ENCODE measurements at regions not wholly inside any gene's neighbourhood (a gene's known extent, or its start where the extent isn't known, plus 50 kb on each side); places are given as distances from the start of the nearest gene placed in this dataset.
"Not testable (repeated sequence)": the region's sequence is repeated elsewhere in the genome, so short reads cannot be mapped to it uniquely, and the experiment has no call there.

DNA sequence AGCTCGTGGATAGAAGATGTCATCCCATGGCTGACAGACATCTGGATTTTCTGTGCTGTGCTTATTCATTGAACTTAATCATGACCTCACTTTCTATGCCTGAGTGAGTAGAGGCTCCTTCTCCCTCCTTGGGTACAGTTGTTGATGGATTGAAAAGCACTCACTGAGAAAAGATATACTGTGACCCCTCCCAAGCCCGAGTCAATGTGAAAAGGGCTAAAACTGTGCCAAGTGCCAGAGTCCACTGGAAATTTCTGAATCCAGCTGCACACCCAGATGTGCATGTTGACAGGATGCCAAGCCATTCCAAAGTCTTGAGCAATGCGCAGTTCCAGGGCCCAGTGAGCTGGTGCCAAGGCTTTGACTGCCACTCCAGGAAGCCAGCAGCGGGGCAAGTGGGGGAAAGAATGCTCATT lies 473.0 kb downstream of the NTRK2 start:
- no peak for FAIRE-seq

DNA sequence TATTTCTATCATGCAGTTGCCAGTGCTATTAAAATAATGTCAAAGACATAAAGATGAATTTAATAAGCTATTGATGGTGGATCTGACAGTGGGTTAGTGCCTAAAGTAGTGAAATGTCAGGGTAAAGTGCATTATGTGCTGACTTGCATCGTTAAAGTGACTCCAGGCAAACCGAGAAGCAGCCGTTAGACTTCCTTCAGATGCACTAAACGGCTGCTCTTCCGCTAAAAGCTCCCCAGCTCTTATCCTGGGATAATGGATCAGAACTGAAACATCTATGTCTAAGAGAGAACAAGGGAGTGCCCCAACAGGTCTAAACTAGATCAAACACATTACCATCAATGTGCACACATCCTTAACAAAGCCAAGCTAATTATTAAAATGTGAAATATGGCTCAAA lies 468.2 kb downstream of the NTRK2 start:
- FAIRE-seq: no peak

DNA sequence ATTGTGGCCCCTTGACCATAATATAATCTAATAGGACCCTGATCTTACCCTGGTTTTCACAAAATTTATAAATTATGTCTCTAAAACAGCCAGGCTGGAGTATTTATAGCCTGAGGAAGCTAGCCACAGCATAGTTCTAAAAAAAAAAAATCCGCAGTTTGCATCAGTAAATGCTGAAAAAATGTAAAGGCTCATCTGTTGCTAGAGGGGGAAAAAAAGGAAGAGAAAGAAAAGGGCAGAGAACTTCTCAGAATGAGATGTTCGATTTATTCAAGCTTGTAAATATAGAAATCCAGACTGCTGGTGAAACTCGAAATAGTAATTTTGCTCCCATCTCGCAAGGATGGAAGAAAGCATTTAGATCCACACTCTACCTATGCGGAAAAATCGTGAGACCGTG lies 467.5 kb downstream of the NTRK2 start:
- no peak for FAIRE-seq

DNA sequence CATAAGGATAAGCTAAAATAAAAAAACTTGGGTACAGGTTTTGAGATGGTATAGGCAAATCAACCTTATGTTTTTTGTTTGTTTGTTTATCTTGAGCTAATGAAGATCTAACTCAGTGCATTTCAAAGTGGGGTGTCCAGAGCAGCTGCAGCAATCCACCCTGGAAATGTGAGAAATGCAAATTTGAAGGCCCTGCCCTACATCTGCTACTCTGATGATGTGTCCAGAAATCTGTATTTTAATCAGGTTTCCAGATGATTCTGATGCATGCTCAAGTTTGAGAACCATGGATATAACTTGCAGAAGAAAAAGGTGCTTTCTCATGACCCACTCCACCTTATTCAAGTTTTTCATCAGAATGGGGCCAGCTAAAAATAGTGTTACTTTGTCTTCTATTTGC lies 467.0 kb downstream of the NTRK2 start:
- FAIRE-seq: no peak

DNA sequence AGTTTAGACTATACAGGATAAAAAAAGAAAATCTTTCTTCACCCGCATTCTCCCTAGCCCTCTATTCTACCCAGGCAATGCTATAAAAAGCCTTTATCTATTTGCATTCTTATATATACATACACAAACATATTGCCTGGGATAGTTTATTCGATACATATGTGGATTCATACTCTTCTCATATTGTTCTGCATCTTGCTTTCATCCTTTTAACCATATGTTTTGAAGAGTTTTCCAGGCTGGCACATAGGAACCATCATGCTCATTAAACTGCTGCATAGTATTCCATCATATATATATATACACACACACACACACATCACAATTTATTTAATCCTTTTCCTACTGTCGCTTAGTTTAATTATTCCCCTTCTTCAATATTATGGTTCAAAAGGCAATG lies 461.2 kb downstream of the NTRK2 start:
- no peak for FAIRE-seq

DNA sequence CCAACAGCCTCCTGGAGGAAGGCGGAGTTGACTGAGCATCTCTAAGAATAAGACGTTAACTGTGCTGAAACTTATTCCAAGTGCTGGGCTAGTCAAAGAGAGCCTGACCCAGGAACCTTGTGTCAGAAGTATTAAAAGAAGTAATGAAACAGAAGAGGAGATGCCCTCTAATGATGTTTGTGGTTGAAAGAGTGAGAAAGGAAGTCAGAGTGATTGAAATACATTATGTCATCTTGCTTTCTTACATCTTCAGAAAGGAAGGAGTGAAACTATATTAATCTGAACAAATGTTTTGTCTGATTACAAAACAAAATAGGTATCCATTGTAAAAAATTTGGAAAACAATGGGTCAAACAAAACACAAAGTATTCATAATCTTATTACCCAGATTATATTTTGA lies 460.7 kb downstream of the NTRK2 start:
- FAIRE-seq: no peak

DNA sequence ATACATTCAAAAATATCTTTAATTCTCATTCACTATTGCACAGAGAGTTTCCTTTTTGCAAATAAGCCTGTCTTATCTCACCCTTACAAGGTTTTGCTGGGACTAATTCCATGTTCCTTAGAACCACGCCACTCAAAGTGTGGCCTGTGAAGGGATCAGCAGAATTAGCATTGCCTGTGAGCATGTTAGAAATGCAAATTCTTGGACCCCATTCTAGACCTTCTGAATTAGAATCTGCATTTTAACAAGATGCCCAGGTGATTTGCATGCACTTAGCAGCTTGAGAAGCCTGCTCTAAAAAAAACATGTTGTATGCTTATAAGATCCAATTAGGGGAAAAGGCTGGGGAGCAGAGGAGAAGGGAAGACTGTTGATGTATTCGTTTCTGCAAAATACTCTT lies 460.0 kb downstream of the NTRK2 start:
- no peak for FAIRE-seq

DNA sequence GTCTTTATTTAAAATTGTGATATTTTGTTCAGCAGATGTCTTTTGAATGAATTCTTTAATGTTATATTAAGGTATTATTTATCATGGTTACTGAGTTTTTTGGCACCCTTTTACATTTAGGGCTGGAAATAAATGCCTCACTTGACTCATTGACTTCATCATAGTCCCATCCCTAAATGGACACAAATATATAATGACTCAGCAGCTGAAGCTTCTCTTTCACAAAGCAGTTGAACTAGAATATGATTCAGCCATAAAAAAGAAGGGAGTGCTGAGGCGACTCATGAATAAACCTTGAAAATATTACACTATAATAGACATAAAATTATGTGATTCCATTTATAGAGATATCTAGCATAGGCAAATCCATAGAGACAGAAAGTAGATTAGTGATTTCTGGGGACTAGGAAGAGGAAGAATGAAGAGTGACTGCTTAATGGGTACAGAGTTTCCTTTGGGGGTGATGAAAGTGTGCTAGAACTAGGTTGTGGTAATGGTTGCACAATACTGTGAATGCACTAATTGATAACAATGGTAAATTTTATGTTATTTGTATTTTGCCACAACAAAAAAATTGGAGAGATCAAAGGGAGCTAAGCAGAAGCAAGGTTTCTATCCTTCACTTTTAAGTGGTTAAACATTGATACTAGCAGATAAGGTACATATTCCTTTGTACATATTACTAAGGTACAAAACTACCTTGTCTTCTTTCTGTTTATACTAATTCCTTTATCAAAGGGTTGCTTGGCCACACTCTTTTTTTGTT lies 449.6 kb downstream of the NTRK2 start:
- no peak for FAIRE-seq

DNA sequence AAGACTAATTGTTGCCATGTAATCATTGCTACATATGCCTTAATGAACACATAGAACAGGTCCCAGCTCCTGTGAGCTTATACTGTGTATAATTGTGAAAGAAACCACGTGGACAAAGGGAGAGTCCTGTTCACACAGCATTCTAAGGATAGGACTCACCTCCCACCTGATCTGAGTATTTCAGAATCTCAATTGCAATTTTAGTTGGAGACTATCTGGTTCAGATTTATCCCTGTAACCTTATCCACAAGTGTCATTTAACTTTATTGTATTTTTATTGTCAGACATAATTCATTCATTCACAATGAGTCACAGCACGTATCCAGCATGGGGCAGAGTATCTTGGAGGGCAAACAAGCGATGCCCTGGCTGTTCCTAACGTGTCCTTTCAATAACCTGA lies 448.3 kb downstream of the NTRK2 start:
- FAIRE-seq: no peak

DNA sequence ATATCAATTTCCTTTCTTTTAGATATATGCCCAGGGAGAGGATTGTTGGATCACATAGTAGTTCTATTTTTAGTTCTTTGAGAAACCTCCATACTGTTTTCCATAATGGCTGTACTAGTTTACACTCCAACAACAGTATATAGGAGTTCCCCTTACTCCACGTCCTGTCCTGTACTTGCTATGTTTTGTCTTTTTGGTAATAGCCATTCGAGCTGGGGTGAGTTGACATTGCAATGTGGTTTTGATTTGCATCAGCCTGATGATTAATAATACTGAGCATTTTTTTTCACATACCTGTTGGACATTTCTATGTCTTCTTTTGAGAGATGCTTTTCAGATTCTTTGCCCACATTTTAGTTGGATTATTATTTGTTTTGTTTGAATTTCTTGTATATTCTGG lies 445.9 kb downstream of the NTRK2 start:
- no peak for FAIRE-seq

DNA sequence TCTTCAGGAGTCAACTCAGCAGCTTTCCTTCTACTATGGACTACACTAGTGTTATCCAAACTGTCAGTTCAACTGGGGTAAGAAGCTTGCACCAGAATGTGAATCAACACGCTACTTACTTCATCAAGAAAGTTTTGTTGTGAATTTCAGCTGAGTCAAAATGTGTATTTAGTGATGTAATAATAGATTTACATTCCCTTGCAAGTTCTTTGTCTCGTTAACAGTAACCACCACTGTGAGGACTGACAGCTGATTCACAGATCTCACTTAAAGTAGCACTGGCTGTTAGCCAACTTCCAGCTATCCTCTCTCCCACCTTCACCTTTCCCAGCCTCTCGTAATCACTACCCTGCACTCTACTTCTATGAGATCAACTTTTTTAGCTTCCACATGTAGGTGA lies 445.3 kb downstream of the NTRK2 start:
- no peak for FAIRE-seq

DNA sequence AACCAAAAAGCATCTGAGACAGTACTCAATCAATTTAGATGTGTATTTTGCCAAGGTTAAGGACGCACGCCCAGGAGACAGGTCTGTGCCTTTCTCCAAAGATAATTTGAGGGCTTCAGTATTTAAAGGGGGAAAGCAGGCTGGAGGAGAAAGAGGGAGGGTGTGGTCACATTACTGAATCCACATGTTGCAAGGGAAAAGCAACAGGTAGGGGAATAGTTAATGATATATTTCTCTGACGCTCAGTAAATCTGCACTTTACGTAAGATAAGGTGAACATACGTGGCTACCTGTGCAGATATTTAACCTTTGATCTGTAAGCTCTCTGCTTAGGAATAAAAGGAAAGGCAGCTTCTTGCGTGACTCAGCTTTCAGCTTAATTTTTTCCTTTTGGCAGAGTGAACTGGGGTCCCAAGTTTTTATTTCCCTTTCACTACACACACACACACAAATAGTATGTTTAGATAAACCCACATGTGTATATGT lies 443.4 kb downstream of the NTRK2 start:
- no peak for FAIRE-seq

DNA sequence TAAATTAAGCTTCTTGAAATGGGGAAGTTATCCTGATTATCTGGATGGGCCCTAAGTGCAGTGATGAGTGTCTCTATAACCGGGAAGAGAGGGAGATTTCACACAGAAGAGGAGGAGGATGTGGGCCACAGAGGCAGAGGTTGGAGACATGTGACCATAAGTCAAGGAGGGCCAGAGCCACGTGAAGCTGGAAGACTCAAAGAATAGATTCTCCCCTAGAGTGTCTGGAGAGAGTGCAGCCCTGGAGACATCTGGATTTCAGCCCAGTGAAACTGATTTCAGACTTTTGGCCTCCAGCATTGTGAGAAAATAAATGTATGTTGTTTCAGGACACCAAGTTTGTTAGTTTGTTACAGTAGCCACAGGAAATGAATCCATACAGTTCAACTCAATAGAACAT lies 442.9 kb downstream of the NTRK2 start:
- FAIRE-seq: no peak

DNA sequence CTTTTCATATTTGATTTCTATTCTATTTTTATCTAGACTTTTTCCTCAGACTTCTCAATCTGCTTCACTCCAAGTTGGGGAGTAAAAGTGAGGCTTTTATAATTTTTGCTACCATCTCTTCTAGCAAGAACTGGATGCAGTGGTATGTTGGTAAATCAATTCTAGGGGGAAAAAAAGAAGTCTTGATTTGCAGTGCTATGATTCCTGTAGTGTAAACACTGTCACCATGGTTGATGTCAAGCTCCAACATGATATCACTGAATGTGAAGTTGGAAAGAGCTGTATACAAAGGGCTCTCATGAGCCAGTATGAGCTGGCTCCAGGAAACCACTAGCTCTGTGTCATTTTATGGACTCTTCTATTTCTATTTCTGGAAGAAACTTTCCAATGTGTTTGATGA lies 439.2 kb downstream of the NTRK2 start:
- no peak for FAIRE-seq

DNA sequence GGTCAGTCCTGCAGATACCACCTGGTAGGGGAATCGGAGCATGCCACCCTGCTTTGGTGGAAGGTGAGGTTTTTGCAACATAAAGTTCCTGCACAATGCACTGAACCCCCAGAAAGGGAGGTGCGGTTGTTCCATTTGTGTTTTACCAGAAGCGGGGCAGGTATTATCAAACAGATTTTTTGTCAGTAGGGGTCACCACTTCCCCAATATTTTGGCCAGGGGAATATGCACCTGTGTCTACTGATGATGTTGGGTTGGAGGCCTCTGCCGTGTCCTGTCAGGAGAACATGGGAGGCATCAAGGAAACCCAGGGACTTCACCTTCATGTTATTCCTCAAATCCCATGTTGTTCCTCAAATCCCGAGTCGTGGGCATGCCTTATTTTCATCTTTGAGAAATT lies 438.7 kb downstream of the NTRK2 start:
- no peak for FAIRE-seq

DNA sequence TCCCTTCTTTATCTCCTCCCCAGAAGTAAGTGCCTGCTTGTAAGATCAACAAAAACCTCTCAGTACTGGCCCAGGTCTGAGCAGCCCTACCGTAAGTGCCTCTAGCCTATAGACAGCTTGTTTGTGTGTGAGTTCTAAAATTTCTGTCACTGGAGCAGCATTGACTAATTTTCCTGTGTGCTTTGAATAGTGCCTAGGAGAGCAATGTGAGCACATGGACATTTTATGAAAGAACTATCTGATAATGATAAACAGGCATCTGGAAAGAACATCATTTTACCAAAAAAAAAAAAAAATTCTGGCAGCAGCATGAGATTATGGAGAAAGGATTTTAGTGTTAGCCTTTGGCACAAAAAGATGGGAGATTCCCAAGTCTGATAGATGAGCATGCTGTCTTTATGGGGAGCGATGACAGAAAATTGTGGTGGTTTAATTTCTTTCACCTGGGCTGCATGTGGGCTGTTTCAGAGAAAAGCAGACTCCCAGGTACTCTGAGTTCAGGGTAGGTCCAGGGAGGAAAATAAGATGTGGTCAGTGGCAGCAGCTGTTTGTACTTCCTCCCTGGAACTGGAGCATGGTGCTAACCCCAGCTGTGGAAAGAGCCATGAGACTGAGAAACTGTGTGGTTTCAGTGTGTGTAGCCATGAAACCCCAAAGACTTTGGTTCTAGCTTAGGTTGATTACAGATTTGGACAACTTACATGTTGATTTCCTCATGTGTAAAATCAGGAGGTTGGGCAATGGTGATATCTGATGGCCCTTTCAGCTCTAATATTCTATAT lies 419.9 kb downstream of the NTRK2 start:
- FAIRE-seq: no peak

DNA sequence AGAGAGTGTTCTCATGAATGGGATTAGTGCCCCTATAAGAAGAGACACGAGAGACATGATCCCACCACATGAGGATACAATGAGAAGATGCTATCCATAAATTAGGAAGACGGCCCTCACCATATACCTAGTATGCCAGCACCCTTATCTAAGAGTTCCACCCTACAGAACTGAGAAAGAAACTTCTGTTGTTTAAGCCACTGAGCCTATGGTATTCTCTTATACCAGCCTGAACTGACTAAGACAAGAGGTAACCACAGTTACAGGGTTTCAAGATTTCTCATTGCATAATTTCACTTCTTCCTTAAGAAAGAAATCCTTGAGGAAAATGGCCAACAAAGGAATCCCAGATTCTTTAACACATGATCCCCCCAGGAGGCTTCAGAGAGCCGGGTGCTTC lies 412.4 kb downstream of the NTRK2 start:
- FAIRE-seq: no peak

DNA sequence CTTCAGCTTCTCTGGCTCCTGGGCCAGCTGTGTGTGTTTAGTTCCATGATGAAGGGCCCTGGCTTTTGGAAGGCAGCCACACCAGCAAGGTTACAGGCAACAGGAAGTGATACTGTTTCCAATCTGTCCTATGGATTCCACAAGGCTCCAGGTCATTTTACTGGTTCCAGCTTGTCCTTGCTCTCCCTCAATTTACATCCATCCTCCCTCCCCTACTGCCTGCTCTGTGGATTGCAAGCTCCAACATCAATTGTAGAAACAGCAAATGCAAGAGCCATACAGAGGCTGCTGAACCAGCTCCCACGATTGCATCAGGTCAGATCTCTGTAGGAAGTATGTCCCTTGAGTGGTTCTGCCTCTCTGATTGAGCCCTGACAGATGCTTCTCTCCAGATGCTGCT lies 409.8 kb downstream of the NTRK2 start:
- no peak for FAIRE-seq

DNA sequence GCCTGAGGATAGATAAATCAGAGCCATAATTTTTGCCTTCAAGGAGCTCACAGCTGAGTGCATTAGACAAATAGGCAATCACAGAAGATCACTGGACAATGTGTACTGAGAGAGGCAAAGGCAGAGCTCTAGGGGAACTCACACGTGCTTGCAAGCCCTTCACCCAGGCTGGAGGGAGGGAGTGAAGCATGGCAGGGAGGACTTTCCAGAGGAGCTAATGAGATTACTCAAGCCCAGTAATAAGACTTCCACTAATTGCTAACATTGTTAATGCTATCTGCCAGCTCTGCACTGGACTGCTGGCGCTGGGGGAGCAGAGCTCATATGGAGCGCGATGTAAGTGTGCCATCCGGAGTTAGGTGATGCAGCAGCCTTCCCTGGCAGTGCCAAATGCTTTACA lies 408.4 kb downstream of the NTRK2 start:
- FAIRE-seq: no peak

DNA sequence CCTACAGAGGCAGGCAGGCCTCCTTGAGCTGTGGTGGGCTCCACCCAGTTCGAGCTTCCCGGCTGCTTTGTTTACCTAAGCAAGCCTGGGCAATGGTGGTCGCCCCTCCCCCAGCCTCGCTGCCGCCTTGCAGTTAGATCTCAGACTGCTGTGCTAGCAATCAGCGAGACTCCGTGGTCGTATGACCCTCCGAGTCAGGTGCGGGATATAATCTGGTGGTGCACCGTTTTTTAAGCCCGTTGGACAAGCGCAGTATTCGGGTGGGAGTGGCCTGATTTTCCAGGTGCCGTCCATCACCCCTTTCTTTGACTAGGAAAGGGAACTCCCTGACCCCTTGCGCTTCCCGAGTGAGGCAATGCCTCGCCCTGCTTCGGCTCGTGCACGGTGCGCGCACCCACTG lies 407.6 kb downstream of the NTRK2 start:
- not testable (repeated sequence) for FAIRE-seq
